HG02763 (cell line): ENCODE measurements at regions not wholly inside any gene's neighbourhood (a gene's known extent, or its start where the extent isn't known, plus 50 kb on each side); places are given as distances from the start of the nearest gene placed in this dataset.
"Not testable (repeated sequence)": the region's sequence is repeated elsewhere in the genome, so short reads cannot be mapped to it uniquely, and the experiment has no call there.

Experiments
- ATAC-seq: cut with Tn5 transposase; IDR thresholded peaks from one replicate; pipeline ENCODE4 v1.9.1; 2021; ENCODE audit warnings: mild to moderate bottlenecking, moderate library complexity; ENCODE audit not compliant: unreplicated experiment

DNA sequence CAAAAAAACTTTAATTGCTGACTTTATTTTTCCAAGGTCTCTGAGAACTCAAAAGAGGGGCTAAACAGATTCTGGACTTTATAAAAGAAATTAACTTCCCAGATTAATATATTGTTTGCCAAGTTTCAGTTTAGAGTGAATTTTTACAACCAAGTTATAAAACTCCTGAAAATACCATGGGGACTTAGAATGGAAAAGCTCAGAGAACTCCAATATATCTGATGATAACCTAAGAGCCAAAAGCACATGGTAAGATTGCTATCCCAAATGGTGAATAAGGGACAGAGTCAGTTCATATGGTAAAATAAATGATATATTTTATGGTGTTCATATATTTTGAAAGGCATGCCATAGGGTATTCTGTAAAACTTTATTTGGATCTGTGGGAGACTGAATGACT is 470.9 kb downstream of the TTLL7 start:
- ATAC-seq: no peak

DNA sequence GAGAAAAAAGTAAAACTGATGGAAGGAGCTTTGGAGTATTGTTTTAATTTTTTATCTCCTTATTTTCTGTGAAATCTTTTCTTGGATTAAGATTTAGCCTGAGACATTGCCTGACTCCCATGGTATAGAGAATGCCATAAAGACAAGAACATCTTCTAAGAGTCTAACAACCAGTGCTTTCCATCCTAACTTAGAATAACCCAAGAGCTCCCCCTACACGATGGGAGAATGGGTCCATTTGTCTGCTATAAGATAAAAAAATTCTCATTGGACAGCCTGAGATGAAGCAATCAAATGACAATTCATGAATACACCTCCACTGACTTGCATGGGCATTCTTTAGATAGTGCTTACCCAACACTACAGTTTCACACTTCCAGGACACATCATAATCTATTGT is 478.1 kb downstream of the TTLL7 start:
- ATAC-seq: no peak

DNA sequence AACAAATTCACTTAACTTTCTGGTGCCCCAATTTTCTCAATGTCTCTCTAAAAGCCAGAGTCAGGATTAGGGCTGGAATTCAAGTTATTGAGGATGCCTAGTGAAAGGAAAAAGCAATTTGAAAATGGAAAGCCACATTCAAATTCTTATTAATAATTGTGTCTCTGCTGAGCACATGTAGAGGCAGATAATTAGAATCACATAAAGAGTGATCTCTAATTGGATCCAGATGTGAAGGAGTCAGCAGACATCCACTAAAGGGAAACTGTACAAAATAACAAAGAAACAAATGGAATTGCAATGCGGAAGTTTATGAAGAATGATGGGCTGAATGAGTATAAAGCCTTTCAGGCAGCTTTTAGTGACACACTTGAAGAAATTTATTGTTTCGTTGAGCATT is 482.6 kb downstream of the TTLL7 start:
- no peak for ATAC-seq

DNA sequence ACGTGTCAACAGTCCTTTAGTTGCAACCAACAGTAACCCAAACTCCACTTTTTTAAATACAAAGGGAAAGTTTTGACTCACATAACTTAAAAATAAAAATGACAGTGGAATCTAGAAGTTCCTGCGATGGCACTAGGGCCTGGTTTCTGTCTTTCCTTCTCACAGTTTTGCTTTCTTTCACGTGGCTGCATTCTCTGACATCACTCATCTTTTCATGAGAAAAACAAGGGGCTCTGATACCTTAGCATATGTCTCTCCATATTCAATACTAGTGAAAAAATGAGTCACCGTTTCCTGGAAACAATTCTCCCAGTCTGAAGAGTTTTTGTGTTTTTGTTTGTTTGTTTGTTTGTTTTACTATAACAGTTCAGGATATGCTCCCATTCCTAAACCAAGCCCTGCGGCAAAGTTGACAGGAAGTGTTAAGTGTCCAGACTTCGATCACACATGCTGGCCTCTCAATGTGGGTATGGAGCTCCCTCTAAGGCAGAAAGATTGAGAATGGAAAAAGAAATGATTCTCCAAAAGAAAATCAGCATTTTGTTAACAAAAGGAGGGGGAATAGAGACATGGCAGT is 483.3 kb downstream of the TTLL7 start:
- no peak for ATAC-seq

DNA sequence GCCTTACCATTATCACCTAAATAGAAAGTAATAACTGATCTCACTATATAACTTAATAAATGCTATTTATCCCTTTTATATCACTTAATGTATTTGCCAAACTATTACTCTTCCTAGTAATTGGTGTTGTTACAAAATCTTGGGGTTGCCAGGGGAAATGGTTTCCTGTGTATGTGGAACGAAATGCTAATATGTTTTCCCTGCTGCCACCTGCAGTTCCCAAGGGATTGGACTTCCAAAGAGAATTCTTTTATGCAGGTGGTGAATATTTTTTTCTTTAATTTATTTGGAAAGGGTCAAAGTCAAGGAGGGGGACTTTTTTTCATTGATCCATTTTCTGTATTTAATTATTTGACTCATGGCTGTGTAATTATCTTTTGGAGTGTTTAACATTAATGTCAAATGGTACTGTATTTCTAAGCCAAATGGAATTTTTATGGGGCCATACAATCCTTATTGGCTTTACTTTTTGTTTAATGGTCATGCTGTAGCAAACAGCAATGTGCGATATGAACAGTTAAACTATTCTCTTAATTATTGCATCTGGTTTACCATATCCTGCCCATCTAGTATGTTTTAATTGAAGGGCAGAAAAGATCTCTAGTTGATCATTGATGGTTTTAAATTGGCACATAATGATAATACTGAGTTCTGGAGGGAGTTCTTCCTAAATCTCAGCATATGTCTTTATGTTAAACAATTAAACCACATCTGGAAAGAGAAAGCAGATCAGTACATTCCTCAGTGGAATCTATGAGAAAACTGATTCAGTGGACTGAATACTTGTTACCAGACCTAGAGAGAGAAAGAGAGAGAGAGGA is 486.3 kb downstream of the TTLL7 start:
- ATAC-seq: no peak

DNA sequence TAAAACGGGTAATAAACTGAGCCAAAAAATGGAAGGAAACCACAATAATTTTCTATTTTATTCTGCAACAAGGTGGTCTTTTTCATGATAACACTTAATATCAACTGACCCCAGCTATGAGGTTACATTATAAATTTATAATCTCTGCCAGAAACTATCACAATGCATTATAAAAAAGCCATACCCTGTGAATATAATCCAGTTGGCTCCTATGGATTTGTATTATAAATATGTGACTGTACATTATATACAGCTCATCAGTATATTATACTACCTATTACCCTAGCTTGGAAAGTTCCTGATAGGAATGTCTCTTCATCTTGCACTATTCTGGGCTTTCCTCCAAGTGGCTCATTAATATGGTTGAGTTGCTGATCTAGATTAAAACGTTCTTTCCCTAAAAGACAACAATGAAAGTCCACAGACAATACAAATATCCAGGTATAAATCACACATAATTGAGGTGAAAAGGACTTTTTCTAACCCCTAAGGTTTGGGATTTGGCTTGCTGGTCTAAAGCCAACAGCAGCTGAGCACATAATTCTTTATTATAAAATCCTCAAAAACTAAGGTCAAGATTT is 487.7 kb downstream of the TTLL7 start:
- ATAC-seq: no peak

DNA sequence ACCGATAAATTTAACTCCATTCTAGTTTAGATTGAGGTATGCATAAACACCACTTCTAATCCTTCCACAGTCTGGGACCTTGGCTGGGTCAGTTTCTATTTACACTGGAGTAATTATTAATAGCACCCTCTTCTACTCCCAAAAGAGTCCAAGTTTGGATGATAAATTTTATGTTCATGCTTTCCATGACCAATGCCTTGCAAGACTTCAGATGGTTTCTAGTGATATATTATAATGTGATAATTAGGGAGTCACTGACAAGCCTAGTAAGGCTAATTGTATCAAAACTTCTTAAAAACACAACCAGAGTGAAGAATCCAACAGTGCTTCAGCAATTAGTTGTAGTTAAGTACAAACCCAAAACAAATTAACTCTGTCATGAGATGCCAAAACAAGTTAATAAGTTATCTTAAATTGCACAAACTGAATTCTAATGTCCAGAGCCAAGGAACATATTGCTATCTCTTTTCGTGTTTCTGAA is 489.6 kb downstream of the TTLL7 start:
- ATAC-seq: no peak

DNA sequence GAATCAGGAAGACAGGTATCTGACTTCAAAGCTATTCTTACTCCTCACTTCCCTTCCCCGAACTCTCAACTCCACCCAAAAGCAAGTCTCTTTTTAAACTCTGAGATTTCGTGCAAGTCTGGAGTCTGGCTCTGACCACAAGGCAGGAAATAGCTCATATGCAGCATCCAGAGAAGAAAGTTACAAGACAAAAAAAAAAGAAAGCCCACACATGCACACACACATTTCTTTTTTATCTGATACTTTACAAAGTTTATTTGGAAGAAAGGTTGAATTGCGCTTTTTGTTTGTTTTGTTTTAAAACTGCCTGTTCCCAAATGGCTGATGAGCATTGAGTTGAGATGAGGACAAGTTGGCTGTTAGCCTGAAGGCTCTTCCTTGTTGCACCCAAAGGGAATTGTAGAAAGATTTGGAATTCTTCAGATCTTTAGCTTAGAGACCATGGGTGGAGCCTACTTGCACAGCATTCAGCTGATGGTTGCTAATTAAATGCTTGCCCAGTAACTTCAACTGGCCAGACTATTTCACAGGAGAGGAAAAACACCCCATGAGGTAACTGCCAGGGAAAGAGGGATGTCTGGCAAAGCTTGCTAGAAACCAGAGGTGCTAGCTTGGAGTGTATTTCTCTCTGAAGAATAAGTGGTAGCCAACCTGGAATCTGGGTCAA is 490.3 kb downstream of the TTLL7 start:
- peak; percentile 97 for ATAC-seq

DNA sequence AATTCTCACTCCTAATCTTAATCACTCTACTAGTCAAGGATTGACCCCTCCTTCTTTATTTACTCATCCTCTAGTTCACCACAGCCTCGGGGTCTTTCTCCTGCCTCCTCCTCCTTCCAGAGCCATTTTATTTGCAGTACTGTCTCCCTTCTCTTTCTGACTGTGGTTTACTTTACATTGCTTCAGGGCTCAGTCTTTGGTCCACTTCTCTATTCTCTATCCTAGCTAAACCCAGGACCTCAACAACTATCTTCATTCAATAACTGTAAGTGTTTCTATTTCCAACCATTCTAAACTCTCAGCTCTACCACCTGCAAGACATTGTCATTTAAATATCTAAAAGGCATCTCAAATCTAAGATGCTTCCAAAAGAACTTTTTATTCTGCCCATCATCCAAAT is 493.8 kb downstream of the TTLL7 start:
- no peak for ATAC-seq

DNA sequence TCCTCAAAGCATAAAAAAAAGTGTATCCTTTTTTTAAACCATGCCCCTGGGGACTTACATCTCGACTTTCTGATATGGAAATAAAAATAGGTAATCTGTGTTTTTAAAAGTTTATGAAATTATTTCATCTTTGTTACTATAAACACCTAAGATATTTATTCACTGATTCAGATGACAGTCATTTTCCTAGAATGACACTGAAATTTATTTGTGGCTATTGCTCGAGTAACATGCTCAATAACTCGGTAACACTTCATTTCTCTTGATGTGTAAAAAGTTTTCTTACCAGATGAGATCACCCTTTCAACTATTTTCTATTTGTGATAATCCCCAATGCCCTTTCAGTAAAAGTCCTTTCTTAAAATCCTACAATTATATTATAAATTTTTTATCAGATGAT is 495.8 kb downstream of the TTLL7 start:
- no peak for ATAC-seq

DNA sequence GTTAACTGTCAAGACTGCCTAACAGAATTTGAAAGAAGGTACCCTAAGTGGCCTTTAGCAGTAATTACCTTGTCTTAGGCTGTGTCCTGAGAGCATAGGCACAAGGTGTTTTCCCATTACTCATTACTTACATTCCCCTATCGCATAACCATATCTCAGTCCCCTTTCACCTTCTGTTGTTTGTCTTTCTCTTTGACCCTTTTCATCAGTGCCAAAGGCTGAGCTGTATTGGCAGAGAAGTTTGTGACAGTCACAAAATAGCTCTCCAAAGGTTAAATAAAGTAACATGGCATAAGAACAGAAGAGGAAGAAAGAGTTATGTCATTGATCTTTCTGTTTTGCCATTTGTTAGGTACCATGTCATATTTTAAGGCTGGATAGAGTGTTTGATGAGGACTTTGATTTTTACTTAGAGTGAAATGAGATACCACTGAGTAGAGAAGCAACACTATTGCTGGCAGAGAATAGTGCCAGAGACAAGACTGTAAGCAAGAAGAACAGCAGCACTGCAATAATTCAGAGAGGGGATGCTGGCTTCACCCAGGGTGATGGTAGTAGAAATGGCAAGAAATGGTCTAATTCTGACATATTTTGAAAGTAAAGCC is 497.8 kb downstream of the TTLL7 start:
- ATAC-seq: peak; percentile 92

DNA sequence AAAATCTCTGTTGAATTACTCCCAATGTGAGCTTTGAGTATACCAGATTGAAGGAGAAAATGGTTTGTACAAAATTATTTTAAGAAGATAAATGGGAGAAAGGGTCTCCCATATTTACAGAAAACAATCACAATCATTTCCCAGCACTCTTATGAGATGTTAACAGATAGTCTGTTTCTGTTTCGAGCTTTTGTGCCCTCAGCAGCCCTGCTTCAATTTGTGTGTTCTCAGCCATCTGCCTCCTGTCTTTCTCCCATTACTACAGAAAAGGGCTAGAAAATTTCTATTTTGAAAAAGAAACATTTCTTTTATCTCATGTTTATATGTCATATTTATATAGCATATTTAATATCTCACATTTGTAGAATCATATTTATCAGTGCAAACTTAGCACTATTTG is 498.4 kb downstream of the TTLL7 start:
- ATAC-seq: no peak

DNA sequence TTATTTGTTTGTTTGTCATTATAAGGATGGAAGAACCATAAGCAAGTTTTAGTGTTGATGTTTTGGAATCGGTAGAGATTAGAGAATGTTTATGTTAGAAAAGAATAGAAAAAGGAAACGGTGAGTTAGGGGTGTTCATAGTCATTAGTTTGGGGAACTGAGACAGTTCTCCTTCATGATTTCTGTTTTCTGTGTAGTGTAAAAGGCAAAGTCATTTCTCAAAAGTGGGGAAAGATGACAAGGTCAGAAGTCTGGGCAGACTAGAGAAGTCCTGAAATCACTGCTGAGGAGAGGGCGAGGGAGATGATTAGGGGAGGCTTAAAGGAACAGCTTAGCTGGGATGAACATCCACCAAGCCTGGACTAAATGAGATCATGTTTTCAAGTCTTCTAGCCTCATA is 498.9 kb downstream of the TTLL7 start:
- peak; percentile 65 for ATAC-seq

DNA sequence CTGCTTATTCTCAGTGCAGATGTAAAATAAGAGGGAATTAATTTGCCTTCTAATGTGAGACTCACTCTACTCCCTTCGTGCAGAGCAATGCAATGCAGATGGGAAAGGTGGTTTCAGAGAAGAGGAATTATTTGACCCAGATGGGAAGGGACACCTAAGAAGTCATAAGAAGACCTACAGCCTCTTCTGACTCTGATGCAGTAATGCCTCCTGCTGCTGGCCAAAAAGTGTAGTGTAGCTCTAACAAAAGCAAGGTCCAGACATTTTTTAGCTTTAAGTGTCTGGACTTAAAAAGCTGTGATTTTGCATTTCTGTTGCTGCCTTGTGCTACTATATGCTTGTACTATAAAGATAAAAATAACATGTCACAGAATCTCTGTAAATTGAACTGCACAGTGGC is 501.4 kb downstream of the TTLL7 start:
- ATAC-seq: no peak

DNA sequence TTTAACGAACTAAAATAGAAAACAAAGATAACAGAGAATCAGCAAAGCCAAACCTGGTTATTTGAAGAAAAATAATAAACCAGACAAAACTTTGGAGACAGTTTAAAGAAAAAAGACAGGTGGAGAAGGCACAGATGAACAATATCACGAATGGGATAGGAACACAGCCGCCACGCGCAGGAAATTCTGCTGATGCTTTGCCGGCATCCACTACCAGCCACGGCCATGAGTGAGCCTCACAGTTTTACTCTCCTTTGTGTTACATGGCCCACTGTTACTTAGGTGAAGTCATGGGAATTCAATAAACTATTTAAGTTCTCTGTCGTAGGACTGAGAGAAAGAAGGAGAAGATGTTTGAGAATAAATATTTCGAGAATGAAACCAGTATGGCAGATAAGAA is 503.4 kb downstream of the TTLL7 start:
- no peak for ATAC-seq

DNA sequence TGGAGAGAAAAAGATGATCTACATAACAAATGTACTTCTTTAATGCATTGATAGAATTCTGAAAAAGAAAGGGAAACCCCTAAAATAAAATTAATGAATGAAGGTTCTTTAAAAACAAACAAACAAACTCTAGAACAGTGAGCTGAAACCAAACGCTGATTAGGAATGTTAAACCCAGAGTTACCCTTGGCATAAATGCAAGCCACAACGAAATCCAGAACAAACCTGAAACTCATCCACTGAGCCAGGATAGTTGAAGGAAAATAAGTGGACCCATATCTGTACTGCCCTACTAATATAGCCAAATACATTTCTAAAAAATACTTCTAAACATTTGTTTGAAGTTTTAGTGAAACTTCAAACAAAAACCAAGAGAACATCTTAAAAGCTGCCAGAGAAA is 505.3 kb downstream of the TTLL7 start:
- ATAC-seq: no peak

DNA sequence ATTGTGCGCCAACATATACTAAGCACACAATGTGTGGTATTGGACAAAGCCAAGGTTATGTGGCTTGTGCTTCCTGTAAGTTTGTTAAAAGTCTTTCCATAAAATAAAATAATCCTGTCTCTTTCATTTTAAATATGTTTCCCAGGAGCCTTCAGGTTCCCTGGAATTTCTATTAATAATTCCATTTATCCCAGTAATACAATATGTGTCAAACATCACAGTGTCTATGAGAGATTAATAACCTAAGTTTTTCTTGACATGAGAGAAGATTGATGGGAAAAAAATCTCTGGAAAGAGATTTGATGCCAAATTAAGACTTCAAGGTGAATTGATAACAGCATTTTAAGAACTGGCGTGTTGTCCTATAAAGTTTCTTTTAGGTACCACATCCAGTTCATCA is 507.0 kb downstream of the TTLL7 start:
- ATAC-seq: no peak

DNA sequence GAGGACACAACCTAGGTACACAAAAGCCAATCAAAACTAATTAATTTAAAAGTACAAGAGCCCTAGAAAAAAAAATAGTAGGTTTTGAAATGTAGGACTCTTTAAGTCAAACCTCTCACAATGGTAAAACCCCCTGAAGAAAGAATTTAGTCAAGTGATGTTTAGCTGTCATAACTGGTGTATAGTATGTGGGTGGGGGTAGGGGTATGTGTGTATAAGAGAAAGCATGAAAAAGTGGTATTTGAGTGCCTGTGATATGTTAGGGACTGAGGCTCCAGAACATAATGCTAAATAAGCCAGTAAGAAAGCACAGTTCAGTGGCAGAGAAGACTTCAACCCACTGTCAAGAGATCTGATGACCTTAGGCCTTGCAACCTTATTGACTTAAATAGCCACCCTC is 507.9 kb downstream of the TTLL7 start:
- no peak for ATAC-seq

DNA sequence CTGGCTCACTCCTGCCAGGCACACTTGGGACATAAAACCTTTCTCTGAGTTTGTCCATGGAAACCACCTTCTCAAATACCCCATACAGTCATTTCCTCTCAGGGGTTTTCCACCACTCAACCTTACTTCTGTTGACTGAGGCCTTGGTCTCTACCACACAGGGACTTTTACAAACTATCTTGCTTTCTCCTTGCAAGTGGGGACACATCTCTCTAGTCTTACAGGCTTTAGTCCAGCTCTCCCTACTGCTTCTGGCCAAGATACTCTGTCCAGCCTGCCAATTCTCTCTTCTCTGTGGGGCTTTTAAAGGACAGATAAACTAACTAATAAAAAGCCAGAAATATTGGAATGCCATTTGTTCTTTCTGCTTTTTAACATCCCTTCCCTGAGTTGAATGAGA is 510.8 kb downstream of the TTLL7 start:
- peak; percentile 84 for ATAC-seq

DNA sequence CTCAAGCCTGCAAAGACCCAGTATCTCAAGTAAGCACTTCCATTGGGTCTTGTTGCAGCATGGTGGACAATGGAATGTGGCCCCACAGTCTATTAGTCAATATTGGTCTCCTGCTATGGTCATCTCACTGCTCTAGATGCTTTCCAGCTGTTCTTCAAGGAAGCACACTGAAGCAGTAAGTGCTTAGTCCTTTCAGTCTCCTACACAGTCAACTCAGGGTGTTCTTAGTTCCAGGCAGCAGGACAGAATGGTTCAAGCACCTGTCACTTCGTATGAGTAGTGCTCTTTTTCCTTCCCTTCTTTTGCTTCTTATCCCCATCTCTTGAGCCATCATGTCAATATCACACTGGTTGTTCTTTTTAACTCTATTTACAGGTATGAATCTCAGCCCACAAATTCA is 511.5 kb downstream of the TTLL7 start:
- peak; percentile 40 for ATAC-seq

DNA sequence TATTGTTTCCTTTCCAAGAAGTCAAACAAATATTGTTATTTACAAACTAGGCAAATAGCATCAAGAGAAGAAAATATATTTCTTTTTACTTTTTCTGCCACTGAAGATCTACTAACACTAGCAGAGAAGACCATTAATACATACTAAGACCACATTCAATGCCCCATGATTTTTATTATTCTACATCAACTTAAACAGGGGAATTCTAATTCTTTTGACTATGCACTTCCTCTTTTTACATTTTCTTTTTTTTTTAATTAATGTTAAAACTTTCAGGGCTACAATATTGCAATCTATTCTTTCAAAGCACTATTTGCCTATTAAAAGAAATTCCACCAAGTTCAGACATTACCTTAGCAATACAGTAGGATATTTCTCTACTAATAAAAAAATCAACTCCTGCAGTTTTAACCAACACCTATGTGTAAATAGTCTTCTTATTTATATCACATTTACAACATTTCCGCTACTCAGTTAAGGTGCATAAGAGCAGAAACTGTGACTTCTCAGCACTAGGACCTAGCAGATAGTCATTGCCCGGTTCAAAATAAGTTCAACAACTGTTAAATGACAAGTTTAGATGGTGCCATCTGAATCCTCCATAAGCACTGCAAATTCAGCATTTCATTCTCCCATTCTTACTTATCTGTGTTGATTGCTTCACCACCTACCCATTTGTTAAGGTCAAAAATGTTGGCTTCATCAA is 513.5 kb downstream of the TTLL7 start:
- not testable (repeated sequence) for ATAC-seq
